ENCODE measurements at regions not wholly inside any gene's neighbourhood (a gene's known extent, or its start where the extent isn't known, plus 50 kb on each side); places are given as distances from the start of the nearest gene placed in this dataset.

DNA sequence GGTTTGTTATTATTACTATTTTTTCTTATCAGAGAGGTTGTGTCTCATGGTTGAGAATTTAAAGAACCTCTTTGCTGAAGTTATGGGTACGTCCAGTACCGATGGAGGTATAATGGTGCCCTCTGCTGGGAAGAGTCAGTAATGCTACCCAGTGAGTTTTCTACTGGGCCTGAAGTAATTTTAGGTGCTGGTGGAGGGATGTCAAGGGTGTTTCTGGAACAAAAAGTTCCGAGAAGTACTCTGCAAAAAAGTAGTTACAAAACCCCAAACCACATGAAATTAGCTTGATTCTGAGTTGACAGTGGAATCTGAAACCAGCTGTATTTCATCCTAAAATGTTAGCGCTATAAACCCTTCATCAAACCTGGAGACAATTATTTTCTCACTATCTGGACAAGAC is 102.5 kb upstream of the MID1 start:
- peak; percentile 66 for TF ChIP-seq CTCF (IDR thresholded peaks at IDR 0.05; ENCODE audit: insufficient read depth, low read depth, low read length)
- peak; percentile 56 for DNase-seq (ENCODE audit: low read depth)
- H3K4me3 ChIP-seq (ENCODE audit: low read depth, low read length), result no peak overlapping the region

- H3K4me3 ChIP-seq (ENCODE audit: low read depth, low read length), result no peak overlapping the region
- peak; percentile 26 for TF ChIP-seq CTCF (IDR thresholded peaks at IDR 0.05; ENCODE audit: insufficient read depth, low read depth, low read length)
- DNase-seq (ENCODE audit: low read depth), result no peak
Observed at GRCh38 chrX:10725071-10725470, 104.7 kb upstream of the MID1 start.

GRCh38 chrX:10726647-10727046 is 106.3 kb upstream of the MID1 start:
- H3K4me3 ChIP-seq (ENCODE audit: low read depth, low read length), result no peak overlapping the region
- no peak for TF ChIP-seq CTCF (IDR thresholded peaks at IDR 0.05; ENCODE audit: insufficient read depth, low read depth, low read length)
- peak; percentile 17 for DNase-seq (ENCODE audit: low read depth)

DNA sequence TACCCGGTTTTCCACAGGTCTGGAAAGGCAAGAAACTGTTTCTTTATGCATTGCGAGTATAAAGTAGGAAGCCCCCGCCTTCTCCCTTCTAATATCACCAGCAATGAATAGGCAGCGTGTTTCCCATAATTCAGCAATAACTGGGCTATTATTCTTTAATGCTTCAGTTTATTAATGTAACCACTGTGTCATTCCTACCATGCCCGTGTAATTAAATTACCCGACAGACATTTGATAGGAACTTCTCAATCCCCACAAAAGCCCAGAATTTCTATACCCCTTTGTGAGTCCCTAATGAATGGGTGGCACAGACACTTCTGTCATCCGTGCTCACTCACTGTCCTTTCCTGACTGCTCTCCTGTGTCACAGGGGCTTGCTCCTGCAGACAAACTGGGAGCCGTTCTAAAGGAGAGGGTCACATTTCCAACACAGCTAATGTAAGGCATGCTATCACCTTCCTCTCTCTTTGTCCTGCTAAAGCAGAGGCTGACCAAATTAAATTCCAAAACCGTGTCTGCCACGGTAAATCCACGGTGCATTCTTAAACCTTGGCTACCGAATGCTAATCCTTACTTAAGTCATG is 108.5 kb upstream of the MID1 start:
- no peak for DNase-seq (ENCODE audit: low read depth)
- TF ChIP-seq CTCF (IDR thresholded peaks at IDR 0.05; ENCODE audit: insufficient read depth, low read depth, low read length), result no peak
- H3K4me3 ChIP-seq (ENCODE audit: low read depth, low read length), result no peak overlapping the region

DNA sequence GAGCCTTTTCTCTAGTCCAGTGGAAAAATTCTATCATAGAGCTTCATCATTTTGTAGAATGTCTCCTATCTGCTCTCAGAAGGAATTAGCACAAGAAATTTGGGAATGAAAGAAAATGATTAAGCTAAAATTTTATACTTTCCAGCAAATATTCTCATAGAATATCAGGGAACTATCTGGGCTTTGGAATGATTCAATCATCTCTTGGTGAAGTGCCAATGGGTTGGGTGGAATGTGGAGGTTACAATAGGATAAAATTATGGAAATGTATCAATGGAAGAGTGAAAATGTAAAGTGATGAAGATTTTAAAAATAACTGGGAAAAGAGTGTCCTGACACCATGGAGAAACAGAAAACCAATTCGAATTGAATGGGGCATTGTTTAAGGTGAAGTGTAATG is 119.0 kb upstream of the MID1 start:
- no peak for TF ChIP-seq CTCF (IDR thresholded peaks at IDR 0.05; ENCODE audit: insufficient read depth, low read depth, low read length)
- DNase-seq (ENCODE audit: low read depth), result no peak
- H3K4me3 ChIP-seq (ENCODE audit: low read depth, low read length), result no peak overlapping the region

DNA sequence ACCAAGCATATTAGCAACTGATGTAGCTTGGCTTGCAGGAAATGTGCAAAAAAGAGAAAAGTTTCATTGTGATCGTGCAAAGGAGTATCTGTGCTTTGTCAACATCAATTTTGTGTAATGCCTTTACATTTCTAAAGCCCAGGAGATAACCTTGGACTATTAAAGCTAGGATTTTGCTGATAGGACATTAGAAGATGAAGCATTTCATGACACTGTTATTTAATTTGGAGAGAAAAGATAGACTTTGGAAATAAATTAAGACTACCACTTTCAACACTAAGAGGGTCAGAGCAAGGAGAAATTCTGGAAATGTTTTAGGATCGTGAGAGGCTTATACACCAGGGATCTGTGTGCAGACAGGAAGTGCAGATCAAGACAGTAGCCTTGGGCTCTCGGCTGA is 120.6 kb upstream of the MID1 start:
- peak; percentile 25 for DNase-seq (ENCODE audit: low read depth)
- no peak overlapping the region for H3K4me3 ChIP-seq (ENCODE audit: low read depth, low read length)

More for the DNA sequence above, 120.6 kb upstream of the MID1 start:
- TF ChIP-seq CTCF (IDR thresholded peaks at IDR 0.05; ENCODE audit: insufficient read depth, low read depth, low read length), result no peak
